ENCODE measurements at regions not wholly inside any gene's neighbourhood (a gene's known extent, or its start where the extent isn't known, plus 50 kb on each side); places are given as distances from the start of the nearest gene placed in this dataset.

DNA sequence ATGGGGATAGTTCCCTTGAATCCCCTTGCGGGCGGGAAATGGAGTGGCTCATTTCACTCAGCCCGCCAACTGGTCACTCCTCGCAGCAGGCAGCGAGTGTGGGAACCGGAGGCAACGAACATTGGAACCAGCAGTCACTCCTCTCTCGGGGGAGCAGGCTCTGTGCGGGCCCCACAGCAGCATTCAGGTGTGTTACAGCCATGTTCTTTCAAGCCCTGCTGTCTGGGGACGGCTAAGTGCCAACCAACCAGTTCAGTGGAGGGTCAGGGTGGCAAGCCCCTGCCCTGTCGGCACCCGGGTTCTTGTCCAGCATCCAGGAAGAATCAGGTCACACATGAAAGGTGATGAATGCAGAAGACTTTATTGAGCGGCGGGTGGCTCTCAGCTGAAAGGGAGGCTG is 370.5 kb downstream of the NUF2 start:
- Histone ChIP-seq H3K27ac (replicated peaks) (no peak overlapping the region), H3K27me3 (ENCODE audit: insufficient read depth, poor library complexity, severe bottlenecking) (peaks cover 2% of the 10 kb centered on the region), H3K4me3 (replicated peaks; ENCODE audit: insufficient read depth, low read length) (no peak overlapping the region)
- no peak for DNase-seq (ENCODE audit: low read depth in 1 of 2, low spot score in 1 of 2)
- TF ChIP-seq, protein P1, sequence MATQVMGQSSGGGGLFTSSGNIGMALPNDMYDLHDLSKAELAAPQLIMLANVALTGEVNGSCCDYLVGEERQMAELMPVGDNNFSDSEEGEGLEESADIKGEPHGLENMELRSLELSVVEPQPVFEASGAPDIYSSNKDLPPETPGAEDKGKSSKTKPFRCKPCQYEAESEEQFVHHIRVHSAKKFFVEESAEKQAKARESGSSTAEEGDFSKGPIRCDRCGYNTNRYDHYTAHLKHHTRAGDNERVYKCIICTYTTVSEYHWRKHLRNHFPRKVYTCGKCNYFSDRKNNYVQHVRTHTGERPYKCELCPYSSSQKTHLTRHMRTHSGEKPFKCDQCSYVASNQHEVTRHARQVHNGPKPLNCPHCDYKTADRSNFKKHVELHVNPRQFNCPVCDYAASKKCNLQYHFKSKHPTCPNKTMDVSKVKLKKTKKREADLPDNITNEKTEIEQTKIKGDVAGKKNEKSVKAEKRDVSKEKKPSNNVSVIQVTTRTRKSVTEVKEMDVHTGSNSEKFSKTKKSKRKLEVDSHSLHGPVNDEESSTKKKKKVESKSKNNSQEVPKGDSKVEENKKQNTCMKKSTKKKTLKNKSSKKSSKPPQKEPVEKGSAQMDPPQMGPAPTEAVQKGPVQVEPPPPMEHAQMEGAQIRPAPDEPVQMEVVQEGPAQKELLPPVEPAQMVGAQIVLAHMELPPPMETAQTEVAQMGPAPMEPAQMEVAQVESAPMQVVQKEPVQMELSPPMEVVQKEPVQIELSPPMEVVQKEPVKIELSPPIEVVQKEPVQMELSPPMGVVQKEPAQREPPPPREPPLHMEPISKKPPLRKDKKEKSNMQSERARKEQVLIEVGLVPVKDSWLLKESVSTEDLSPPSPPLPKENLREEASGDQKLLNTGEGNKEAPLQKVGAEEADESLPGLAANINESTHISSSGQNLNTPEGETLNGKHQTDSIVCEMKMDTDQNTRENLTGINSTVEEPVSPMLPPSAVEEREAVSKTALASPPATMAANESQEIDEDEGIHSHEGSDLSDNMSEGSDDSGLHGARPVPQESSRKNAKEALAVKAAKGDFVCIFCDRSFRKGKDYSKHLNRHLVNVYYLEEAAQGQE (IDR thresholded peaks at IDR 0.05; ENCODE audit: insufficient replicate concordance, low read depth), result no peak
- no peak for TF ChIP-seq SPI1 (IDR thresholded peaks at IDR 0.05; ENCODE audit: borderline replicate concordance, low read depth)
- TF ChIP-seq POLR2AphosphoS5 (IDR thresholded peaks at IDR 0.05; ENCODE audit: low read depth), result no peak
- TF ChIP-seq GABPA (IDR thresholded peaks at IDR 0.05; ENCODE audit: low read depth), result no peak
- TF ChIP-seq CTCF (IDR thresholded peaks at IDR 0.05; ENCODE audit: insufficient read depth, low read length), result no peak

GRCh38 chr1:163697137-163697536 is 375.4 kb downstream of the NUF2 start:
- Histone ChIP-seq H3K27ac (replicated peaks) (no peak overlapping the region), H3K4me3 (replicated peaks; ENCODE audit: insufficient read depth, low read length) (no peak overlapping the region), H3K27me3 (ENCODE audit: insufficient read depth, poor library complexity, severe bottlenecking) (no peaks in the 10 kb centered on the region)
- no peak for DNase-seq (ENCODE audit: low read depth in 1 of 2, low spot score in 1 of 2)
- no peak for TF ChIP-seq GABPA (IDR thresholded peaks at IDR 0.05; ENCODE audit: low read depth)
- TF ChIP-seq, protein P1 (IDR thresholded peaks at IDR 0.05; ENCODE audit: insufficient replicate concordance, low read depth), result no peak
- TF ChIP-seq SPI1 (IDR thresholded peaks at IDR 0.05; ENCODE audit: borderline replicate concordance, low read depth), result no peak
- TF ChIP-seq CTCF (IDR thresholded peaks at IDR 0.05; ENCODE audit: insufficient read depth, low read length), result no peak
- no peak for TF ChIP-seq POLR2AphosphoS5 (IDR thresholded peaks at IDR 0.05; ENCODE audit: low read depth)

DNA sequence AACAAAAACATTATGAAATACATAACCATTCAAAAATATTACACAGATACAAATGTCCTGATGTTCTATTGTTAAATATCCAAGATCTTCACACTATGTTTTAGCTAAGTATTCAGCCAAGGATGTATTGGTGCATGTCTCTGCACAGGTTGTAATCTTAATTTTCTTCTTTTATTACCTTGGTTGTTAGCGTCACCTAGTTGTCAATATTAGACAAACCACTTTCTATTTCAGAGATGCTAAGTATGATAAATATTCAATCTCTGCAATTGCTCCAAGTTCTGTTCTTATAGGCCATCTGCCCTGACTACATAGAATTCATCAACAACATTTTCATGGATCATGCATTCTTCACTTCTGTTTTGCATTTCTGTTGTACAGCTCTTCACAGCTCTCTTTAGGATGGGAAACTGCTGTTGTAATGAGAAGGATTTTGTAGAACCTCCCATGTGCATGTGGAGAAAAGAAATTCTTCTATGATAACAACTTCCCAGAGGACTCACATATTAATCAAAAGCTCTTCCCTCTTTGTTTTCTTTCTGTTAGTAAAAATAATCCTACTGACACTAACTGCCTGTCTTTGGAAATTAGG is 380.1 kb downstream of the NUF2 start:
- no peak for TF ChIP-seq GABPA (IDR thresholded peaks at IDR 0.05; ENCODE audit: low read depth)
- no peak for TF ChIP-seq SPI1 (IDR thresholded peaks at IDR 0.05; ENCODE audit: borderline replicate concordance, low read depth)
- no peak for TF ChIP-seq POLR2AphosphoS5 (IDR thresholded peaks at IDR 0.05; ENCODE audit: low read depth)
- no peak for TF ChIP-seq CTCF (IDR thresholded peaks at IDR 0.05; ENCODE audit: insufficient read depth, low read length)
- TF ChIP-seq, protein P1 (IDR thresholded peaks at IDR 0.05; ENCODE audit: insufficient replicate concordance, low read depth), result no peak
- no peak overlapping the region for H3K4me3 ChIP-seq (replicated peaks; ENCODE audit: insufficient read depth, low read length)
- H3K27ac ChIP-seq (replicated peaks), result no peak overlapping the region
- H3K27me3 ChIP-seq (ENCODE audit: insufficient read depth, poor library complexity, severe bottlenecking), result no peaks in the 10 kb centered on the region
- no peak for DNase-seq (ENCODE audit: low read depth in 1 of 2, low spot score in 1 of 2)

Data from HL-60 (cell line).